GM23338 (cell line): ENCODE measurements at regions not wholly inside any gene's neighbourhood (a gene's known extent, or its start where the extent isn't known, plus 50 kb on each side); places are given as distances from the start of the nearest gene placed in this dataset.

Source experiments
- ATAC-seq: fragments of 200-7000 bp; cut with Tn5 transposase; 3 replicates; pipeline ENCODE4 v1.9.1; 2020
- DNase-seq: peaks from one replicate; pipeline ENCODE4 v3.0.0-alpha.2; 2015; ENCODE audit warnings: low spot score
- H2AFZ ChIP-seq: fragments of 200-600 bp; sonication (generic); 2 replicates; pipeline ENCODE4 v1.8.0; 2016; ENCODE audit warnings: antibody characterized with exemption, mild to moderate bottlenecking, moderate library complexity
- H3F3A ChIP-seq: fragments of 200-600 bp; sonication (generic); replicated peaks from 2 replicates; pipeline ENCODE4 v1.8.0; 2017; ENCODE audit warnings: antibody characterized with exemption, mixed run types, low read depth
- H3K27ac ChIP-seq: fragments of 200-600 bp; sonication (generic); 2 replicates; pipeline ENCODE4 v1.6.1; 2016; ENCODE audit warnings: low read depth
- H3K27me3 ChIP-seq: fragments of 200-600 bp; sonication (generic); 2 replicates; pipeline ENCODE4 v1.8.0; 2016; ENCODE audit warnings: mild to moderate bottlenecking, mixed run types, moderate library complexity; ENCODE audit not compliant: insufficient read depth
- H3K36me3 ChIP-seq: fragments of 200-600 bp; sonication (generic); 2 replicates; pipeline ENCODE4 v1.8.0; 2016; ENCODE audit warnings: mild to moderate bottlenecking; ENCODE audit not compliant: insufficient read depth
- H3K4me1 ChIP-seq: fragments of 200-600 bp; sonication (generic); 2 replicates; pipeline ENCODE4 v1.8.0; 2016; ENCODE audit warnings: mild to moderate bottlenecking, moderate library complexity; ENCODE audit not compliant: insufficient read depth
- H3K4me2 ChIP-seq: fragments of 200-600 bp; sonication (generic); 2 replicates; pipeline ENCODE4 v1.7.1; 2017; ENCODE audit warnings: mixed run types
- H3K4me3 ChIP-seq: fragments of 200-600 bp; sonication (generic); 2 replicates; pipeline ENCODE4 v1.6.1; 2016; ENCODE audit warnings: mixed run types
- H3K79me2 ChIP-seq: fragments of 200-600 bp; sonication (generic); replicated peaks from 2 replicates; pipeline ENCODE4 v1.8.0; 2017; ENCODE audit warnings: mild to moderate bottlenecking; ENCODE audit not compliant: insufficient read depth
- H3K9me2 ChIP-seq: fragments of 200-600 bp; sonication (generic); 2 replicates; pipeline ENCODE4 v1.8.0; 2017; ENCODE audit not compliant: insufficient read depth
- H4K20me1 ChIP-seq: fragments of 200-600 bp; sonication (generic); replicated peaks from 2 replicates; pipeline ENCODE4 v1.8.0; 2017; ENCODE audit warnings: mild to moderate bottlenecking; ENCODE audit not compliant: insufficient read depth
- H3K27ac Mint-ChIP-seq: 2 replicates; pipeline ENCODE4 v1.8.0; 2020; ENCODE audit warnings: inconsistent platforms, mild to moderate bottlenecking, moderate library complexity, mixed read lengths
- H3K27me3 Mint-ChIP-seq: 3 replicates; pipeline ENCODE4 v1.8.0; 2022; ENCODE audit warnings: low read depth, mild to moderate bottlenecking, moderate library complexity, mixed read lengths, inconsistent platforms; ENCODE audit not compliant: insufficient read depth, poor library complexity
- H3K36me3 Mint-ChIP-seq: 3 replicates; pipeline ENCODE4 v1.8.0; 2021; ENCODE audit warnings: low read depth, mild to moderate bottlenecking, inconsistent platforms, moderate library complexity, mixed read lengths
- H3K4me1 Mint-ChIP-seq: 3 replicates; pipeline ENCODE4 v1.8.0; 2020; ENCODE audit warnings: mild to moderate bottlenecking, inconsistent platforms, mixed read lengths
- H3K4me3 Mint-ChIP-seq: 3 replicates; pipeline ENCODE4 v1.8.0; 2021; ENCODE audit warnings: moderate library complexity, mild to moderate bottlenecking, inconsistent platforms, mixed read lengths
- H3K9me3 Mint-ChIP-seq: 3 replicates; pipeline ENCODE4 v1.8.0; 2020; ENCODE audit warnings: moderate library complexity, mild to moderate bottlenecking, inconsistent platforms, mixed read lengths
- CREB1 ChIP-seq: fragments of 250-450 bp; sonication (Bioruptor Pico); IDR thresholded peaks from 2 replicates; pipeline ENCODE4 v1.5.0; 2020; ENCODE audit warnings: low read depth, mild to moderate bottlenecking, moderate library complexity
- CTCF ChIP-seq, 2 experiments: fragments of 200-600 bp in 1 of 2; sonication (generic) in 1 of 2; conservative IDR thresholded peaks; 2 replicates each; pipeline versions ENCODE4 v1.5.1 to v1.6.1; 2016 to 2017; ENCODE audit warnings: antibody characterized with exemption in 2 of 2, low read depth in 2 of 2, mild to moderate bottlenecking in 2 of 2, moderate library complexity in 1 of 2
- ETS1 ChIP-seq: IDR thresholded peaks from 2 replicates; pipeline ENCODE4 v1.6.1; 2016; ENCODE audit warnings: antibody characterized with exemption
- EZH2 ChIP-seq: fragments of 200-600 bp; sonication (generic); IDR thresholded peaks from one replicate; pipeline ENCODE4 v1.8.0; 2017; ENCODE audit warnings: antibody characterized with exemption, mild to moderate bottlenecking, low read depth; ENCODE audit not compliant: unreplicated experiment
- EZH2phosphoT487 ChIP-seq: fragments of 200-600 bp; sonication (generic); IDR thresholded peaks from one replicate; pipeline ENCODE4 v1.8.1; 2018; ENCODE audit warnings: antibody characterized with exemption; ENCODE audit not compliant: unreplicated experiment
- JUNB ChIP-seq: IDR thresholded peaks from one replicate; pipeline ENCODE4 v1.6.1; 2016; ENCODE audit warnings: antibody characterized with exemption; ENCODE audit not compliant: unreplicated experiment
- NANOG ChIP-seq: IDR thresholded peaks from 2 replicates; pipeline ENCODE4 v1.6.1; 2016; ENCODE audit warnings: antibody characterized with exemption, borderline replicate concordance
- POLR2AphosphoS5 ChIP-seq: IDR thresholded peaks from 2 replicates; pipeline ENCODE4 v1.6.1; 2016; ENCODE audit warnings: antibody characterized with exemption, low read depth
- REST ChIP-seq: IDR thresholded peaks from one replicate; pipeline ENCODE4 v1.6.1; 2018; ENCODE audit warnings: antibody characterized with exemption; ENCODE audit not compliant: unreplicated experiment
- STAT1 ChIP-seq: IDR thresholded peaks from one replicate; pipeline ENCODE4 v1.6.1; 2016; ENCODE audit warnings: antibody characterized with exemption; ENCODE audit not compliant: unreplicated experiment
- ZNF114 ChIP-seq: fragments of 250-450 bp; sonication (Bioruptor Pico); IDR thresholded peaks from 2 replicates; pipeline ENCODE4 v1.5.0; 2020; ENCODE audit warnings: mild to moderate bottlenecking, moderate library complexity
- ZNF331 ChIP-seq: fragments of 250-450 bp; sonication (Bioruptor Pico); IDR thresholded peaks from 2 replicates; pipeline ENCODE4 v1.5.0; 2020; ENCODE audit warnings: low read depth, mild to moderate bottlenecking, moderate library complexity
- ZNF462 ChIP-seq: fragments of 250-450 bp; sonication (Bioruptor Pico); IDR thresholded peaks from 2 replicates; pipeline ENCODE4 v1.5.0; 2020; ENCODE audit warnings: mild to moderate bottlenecking, moderate library complexity

DNA sequence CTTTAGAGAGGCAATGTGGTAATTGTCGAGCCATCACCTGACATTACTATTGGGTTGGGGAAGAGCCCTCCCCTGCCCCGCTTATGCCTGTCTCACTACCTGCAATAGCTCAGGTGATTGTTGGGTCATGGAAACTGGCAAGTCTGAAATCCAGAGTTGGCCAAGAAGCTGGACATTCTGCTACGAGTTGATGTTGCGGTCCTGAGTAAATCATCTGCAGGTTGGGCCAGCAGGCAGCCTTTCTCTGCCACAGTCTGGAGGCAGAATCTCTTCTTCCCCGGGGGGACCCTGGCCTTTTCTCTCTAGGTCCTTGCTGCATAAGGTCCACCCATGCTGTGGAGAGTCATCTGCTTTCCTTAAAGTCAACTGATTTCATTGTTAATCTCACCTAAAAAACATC, 142.4 kb downstream of the THBS2 start:
- no peak for ATAC-seq
- no peak overlapping the region for H2AFZ ChIP-seq
- no peaks in the 10 kb centered on the region for H3F3A ChIP-seq
- peaks cover 21% of the 10 kb centered on the region for H3K36me3 Mint-ChIP-seq
- peaks cover 26% of the 10 kb centered on the region for H3K4me1 Mint-ChIP-seq
- H3K27me3 ChIP-seq, result no peaks in the 10 kb centered on the region
- no peak overlapping the region for H3K4me2 ChIP-seq
- H3K79me2 ChIP-seq, result no peaks in the 10 kb centered on the region
- H3K4me1 ChIP-seq, result peaks cover 11% of the 10 kb centered on the region; the same call in 1 of the 2 replicates
- H3K36me3 ChIP-seq, result no peaks in the 10 kb centered on the region
- peaks cover 19% of the 10 kb centered on the region for H3K9me3 Mint-ChIP-seq
- H3K27ac ChIP-seq, result no peak overlapping the region
- H3K4me3 ChIP-seq, result no peak overlapping the region
- no peaks in the 10 kb centered on the region for H4K20me1 ChIP-seq
- peaks cover 13% of the 10 kb centered on the region; the same call in 1 of the 2 replicates for H3K9me2 ChIP-seq
- TF ChIP-seq EZH2 (no peak), JUNB (no peak), CTCF (conservative IDR thresholded peaks at IDR 0.05; ENCODE audit: low read depth in 2 of 2) (no peak), CREB1 (no peak), ZNF462 (CRISPR knock-in tag) (no peak), REST (no peak), STAT1 (no peak), EZH2phosphoT487 (no peak), POLR2AphosphoS5 (no peak), ETS1 (no peak), NANOG (no peak), ZNF114 (no peak), ZNF331 (no peak)
- peaks cover 3% of the 10 kb centered on the region for H3K27me3 Mint-ChIP-seq
- no peak overlapping the region for H3K27ac Mint-ChIP-seq
- no peak overlapping the region for H3K4me3 Mint-ChIP-seq
- DNase-seq, result no peak
